ENCODE measurements at regions not wholly inside any gene's neighbourhood (a gene's known extent, or its start where the extent isn't known, plus 50 kb on each side); places are given as distances from the start of the nearest gene placed in this dataset.

DNA sequence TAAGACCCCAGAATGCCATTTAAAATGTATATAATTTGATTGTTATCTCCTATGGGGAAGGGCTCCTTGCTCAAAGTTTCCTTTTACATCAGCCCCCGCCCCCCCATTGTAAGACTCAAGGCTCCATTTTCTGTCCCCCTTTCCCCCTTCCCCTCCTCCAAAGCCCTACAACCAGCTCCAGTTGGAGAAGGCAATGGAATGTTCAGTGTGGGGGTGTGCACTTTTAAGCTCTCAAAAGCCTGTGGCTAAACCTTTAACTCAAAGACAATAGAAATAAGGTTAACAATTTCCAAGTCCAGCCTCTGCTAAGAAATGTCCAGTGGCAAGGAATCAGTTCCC is 114.7 kb downstream of the NOG start:
- FAIRE-seq = no peak
- DNase-seq (ENCODE audit: insufficient read length, low spot score) = no peak
- no peak for TF ChIP-seq CTCF (IDR thresholded peaks at IDR 0.05; ENCODE audit: insufficient read depth, missing control alignments)

- DNase-seq (ENCODE audit: insufficient read length, low spot score) (no peak), FAIRE-seq (no peak)
- TF ChIP-seq CTCF (IDR thresholded peaks at IDR 0.05; ENCODE audit: insufficient read depth, missing control alignments) = no peak
These were observed 115.3 kb downstream of the NOG start for GRCh38 chr17:56708670-56709410.

- no peak for FAIRE-seq
- no peak for TF ChIP-seq CTCF (IDR thresholded peaks at IDR 0.05; ENCODE audit: insufficient read depth, missing control alignments)
- no peak for DNase-seq (ENCODE audit: insufficient read length, low spot score)
These were observed 117.5 kb downstream of the NOG start for GRCh38 chr17:56710986-56711385.

GRCh38 chr17:56715613-56716357 is 117.9 kb downstream of the C17orf67 start:
- no peak for FAIRE-seq
- peak; percentile 54 for DNase-seq (ENCODE audit: insufficient read length, low spot score)
- peak; percentile 95 for TF ChIP-seq CTCF (IDR thresholded peaks at IDR 0.05; ENCODE audit: insufficient read depth, missing control alignments)

- DNase-seq (ENCODE audit: insufficient read length, low spot score) = no peak
- no peak for TF ChIP-seq CTCF (IDR thresholded peaks at IDR 0.05; ENCODE audit: insufficient read depth, missing control alignments)
- FAIRE-seq = no peak
These were observed 116.2 kb downstream of the C17orf67 start for GRCh38 chr17:56717471-56717870.

DNA sequence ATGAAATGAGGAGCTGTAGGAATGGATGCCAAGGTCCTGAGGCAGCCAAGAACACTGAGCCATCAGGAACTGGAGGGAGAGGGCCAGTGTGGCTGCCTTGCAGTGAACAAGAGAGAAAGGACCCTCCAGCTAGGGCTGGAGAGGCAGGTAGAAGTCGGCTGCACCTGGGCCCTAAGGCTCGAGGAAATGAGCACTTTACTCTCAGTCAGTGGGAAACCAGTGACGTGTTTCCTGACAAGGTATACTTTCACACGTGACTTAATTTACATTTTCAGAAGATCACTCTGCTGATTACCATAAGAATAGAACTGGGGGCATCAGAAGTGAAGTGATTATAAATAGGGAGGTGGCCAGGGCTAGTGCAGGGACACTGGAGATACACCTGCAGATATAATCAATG is 115.2 kb downstream of the C17orf67 start:
- FAIRE-seq (no peak), DNase-seq (ENCODE audit: insufficient read length, low spot score) (no peak)
- TF ChIP-seq CTCF (IDR thresholded peaks at IDR 0.05; ENCODE audit: insufficient read depth, missing control alignments) = no peak

DNA sequence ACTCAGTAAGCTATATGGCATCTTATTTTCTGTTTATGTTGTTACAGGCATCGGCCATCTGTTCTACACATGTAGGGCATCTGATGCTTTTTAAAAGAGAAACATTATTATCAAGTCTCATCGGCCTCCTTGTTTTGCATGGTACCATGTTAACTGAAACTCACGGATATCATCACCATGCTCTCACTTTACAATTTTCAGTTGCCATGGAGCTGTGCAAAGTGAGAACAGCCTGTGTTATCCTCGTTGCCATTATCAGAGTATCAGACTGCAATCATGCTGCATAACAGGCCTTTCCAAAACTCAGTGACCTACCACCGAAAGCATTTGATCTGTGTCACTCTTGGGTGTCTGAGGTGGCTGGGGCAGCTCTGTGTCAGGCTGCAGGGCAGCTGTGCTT is 110.3 kb downstream of the C17orf67 start:
- no peak for FAIRE-seq
- no peak for DNase-seq (ENCODE audit: insufficient read length, low spot score)
- no peak for TF ChIP-seq CTCF (IDR thresholded peaks at IDR 0.05; ENCODE audit: insufficient read depth, missing control alignments)
